ENCODE measurements at regions not wholly inside any gene's neighbourhood (a gene's known extent, or its start where the extent isn't known, plus 50 kb on each side); places are given as distances from the start of the nearest gene placed in this dataset.
"Not testable (repeated sequence)": the region's sequence is repeated elsewhere in the genome, so short reads cannot be mapped to it uniquely, and the experiment has no call there.

DNA sequence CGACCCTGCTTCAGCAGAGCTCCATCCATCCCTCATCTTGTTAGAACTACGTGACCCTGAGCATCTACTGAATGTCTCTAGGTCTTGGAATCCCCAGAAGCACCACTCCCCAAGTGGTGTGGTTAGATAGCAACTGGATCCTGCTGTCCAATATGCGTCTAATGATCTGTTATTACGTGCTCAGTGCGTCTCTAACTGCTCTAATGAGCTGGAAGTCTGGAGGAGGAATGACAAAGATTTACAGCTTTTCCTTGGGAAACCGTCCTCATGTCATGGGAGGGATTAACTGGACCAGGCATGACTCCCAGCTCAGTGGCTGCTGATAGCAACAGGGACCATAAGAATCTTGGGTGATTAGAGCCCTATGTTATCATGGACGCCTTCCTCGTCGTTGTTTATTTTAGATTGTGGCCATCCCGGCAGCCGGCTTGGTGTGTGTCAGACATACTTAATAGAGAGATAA is 150.9 kb downstream of the HS3ST3B1 start:
- in situ Hi-C loops (cut with MboI; ENCODE audit: low pct_unique_long_range_greater_than_20kb, low sequenced_read_pairs): no loop called here
- DNase-seq: no peak

DNA sequence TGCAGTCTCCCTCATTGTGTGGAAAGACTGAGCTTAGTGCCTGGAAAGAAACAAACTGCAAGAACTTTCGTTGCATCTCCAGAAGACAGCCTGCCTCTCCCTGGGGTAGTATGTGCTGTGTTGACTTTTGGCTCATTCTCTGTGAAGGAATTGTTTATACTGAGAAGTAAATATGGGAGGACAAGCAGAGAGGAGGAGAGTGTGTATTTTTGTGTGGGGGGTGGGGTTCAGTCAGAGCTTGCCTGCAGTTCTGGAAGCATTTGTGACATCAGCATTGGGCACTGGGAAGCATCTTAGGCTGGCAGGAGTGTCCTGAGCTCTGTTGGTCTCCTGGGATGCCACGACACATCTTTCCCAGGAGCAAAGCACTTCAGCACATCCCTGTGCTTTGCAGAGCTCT is 147.9 kb downstream of the HS3ST3B1 start:
- DNase-seq: no peak
- in situ Hi-C loops (cut with MboI; ENCODE audit: low pct_unique_long_range_greater_than_20kb, low sequenced_read_pairs): no loop called here

DNA sequence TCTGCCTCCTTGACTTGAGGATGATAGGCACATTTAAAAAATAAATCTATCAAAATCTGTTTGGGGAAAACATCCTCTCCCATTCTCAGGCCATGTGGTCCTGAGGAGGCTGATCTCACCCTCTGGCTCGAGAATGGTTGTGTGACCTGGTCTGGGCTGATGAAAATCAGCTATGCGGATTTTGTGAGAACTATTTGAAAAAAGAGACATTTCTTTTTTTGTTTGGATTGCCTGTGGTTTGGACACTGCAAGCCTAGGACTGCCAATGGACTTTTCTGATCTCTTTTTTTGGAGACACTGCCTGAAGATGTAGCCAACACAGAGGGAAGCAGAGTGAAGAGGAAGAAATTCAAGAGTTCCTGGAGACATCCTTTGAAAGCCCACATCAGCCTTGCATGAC is 145.9 kb downstream of the HS3ST3B1 start:
- DNase-seq: no peak
- in situ Hi-C loops (cut with MboI; ENCODE audit: low pct_unique_long_range_greater_than_20kb, low sequenced_read_pairs): no loop called here

DNA sequence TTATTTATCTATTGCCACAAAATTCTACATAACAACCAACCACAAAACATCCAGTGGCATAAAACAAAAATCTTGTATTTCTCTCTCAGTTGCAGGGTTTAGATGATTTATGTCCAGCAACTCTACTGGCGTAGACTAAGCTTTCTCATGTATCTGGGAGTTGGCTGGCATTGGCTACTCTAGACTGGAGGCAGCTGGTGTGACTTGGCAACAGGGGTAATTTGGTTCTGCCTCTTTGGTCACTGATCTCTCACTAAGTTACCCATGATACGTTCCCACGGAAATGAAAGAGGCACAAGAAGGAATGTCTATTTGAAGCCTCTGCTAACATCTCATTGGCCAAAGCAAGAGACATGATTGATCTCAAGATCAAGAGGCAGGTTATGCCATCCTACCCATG is 144.0 kb downstream of the HS3ST3B1 start:
- in situ Hi-C loops (cut with MboI; ENCODE audit: low pct_unique_long_range_greater_than_20kb, low sequenced_read_pairs): no loop called here
- DNase-seq: no peak

DNA sequence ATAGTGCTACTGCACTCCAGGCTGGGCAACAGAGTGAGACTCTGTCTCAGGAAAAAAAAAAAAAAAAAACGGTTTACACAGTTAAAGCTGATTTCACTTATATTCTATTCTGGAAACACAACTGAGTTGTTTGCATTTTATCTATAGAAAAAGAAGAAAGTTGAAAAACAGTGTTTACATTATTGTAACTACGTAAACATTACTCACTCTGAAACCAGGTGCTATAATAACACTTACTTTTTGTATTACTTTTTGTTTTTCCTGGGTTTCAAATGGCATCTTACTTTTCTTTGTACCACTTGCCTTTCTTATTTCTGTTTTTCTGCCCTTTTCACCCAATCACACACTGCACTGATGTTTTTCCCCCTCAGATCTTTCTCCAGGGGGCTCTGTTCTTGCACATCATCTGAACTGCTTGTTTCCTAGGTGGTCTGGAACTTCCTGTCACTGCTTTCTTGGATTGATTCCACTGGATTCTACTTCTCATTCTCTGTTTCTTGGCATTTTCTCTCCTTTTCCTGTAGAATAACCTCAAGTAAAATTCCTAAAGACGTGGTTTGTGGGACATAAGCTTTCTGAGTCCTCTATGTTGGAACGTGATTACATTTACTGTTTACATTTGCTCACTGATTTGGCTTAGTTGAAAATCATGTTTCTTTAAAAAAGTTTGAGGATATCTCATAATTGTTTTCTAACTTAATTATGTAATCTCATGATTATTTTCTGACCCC is 142.1 kb downstream of the HS3ST3B1 start:
- in situ Hi-C loops (cut with MboI; ENCODE audit: low pct_unique_long_range_greater_than_20kb, low sequenced_read_pairs): no loop called here
- DNase-seq: no peak

DNA sequence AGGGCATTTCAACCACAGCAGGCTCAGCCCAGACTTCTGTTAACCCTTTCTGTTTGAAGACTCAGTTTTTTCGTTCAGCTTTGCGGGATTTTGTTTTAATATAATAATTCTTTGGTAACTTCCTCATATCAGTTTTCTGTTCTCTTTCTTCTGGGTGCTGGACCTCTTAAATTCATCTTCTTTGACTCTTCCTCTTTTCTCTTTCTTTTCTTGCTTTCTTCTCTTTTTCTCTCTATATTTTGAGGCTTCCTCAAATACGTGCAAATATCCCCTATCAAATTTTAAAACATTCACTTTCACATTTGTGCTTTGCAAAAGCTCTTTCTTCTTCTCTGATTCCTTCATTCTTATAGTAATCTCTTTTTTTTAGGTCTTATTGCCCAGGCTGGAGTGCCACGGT is 136.3 kb downstream of the HS3ST3B1 start:
- in situ Hi-C loops (cut with MboI; ENCODE audit: low pct_unique_long_range_greater_than_20kb, low sequenced_read_pairs): no loop called here
- peak; percentile 16 for DNase-seq

DNA sequence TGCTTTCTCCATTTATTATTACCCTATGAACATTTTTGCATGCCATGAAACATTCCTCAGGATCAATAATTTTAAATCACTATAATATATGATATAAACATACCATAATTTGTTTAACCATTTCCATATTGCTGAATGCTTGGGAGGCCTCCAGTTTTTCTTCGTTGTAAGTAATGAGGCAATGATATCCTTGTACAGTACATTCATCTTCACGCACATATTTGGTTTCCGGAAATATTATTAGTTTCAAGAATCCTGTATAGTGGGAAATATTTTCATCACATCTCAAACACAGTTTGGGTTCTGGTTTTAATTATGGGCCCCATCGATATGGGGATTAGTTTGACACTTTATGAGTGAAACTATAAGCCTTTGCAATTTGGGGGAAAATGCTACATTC is 135.4 kb downstream of the HS3ST3B1 start:
- in situ Hi-C loops (cut with MboI; ENCODE audit: low pct_unique_long_range_greater_than_20kb, low sequenced_read_pairs): no loop called here

DNA sequence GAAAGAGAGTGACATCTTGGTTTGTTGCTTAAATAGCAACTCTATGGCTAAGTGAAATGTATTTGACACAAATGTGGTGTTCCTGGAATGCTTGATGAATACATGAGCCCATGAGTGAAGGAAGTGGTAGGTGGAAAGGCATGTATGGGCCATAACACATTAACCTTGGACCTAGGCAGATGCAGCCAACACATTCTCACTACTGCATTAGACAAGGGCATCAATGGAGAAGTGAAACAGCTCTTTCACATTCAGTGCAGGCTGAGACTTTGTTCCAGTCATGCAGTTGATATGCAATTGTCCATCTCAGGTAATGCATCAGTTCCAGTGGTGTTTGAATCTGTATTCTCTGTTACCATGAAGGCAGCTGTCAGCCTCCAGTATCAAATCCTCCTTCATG is 133.6 kb downstream of the HS3ST3B1 start:
- no peak for DNase-seq
- in situ Hi-C loops (cut with MboI; ENCODE audit: low pct_unique_long_range_greater_than_20kb, low sequenced_read_pairs): no loop called here

More for the DNA sequence above, 135.4 kb downstream of the HS3ST3B1 start:
- no peak for DNase-seq

DNA sequence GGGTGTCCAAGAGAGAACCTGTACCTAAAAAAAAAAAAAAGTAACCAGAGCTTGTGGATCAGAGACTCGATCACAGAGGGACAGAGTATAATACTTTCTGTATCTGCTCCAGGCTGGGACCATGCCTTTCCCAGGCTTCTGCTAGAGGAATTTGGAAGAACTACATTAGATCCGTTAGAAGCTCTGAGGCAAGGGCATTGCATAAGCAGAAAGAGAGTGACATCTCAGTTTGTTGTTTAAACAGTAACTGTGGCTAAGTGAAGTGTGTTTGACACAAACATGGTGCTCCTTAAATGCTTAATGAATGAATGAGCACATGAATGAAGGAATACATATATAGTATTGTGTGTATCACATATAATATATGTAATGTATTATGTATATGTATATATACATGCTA is 131.2 kb downstream of the HS3ST3B1 start:
- in situ Hi-C loops (cut with MboI; ENCODE audit: low pct_unique_long_range_greater_than_20kb, low sequenced_read_pairs): no loop called here
- no peak for DNase-seq

DNA sequence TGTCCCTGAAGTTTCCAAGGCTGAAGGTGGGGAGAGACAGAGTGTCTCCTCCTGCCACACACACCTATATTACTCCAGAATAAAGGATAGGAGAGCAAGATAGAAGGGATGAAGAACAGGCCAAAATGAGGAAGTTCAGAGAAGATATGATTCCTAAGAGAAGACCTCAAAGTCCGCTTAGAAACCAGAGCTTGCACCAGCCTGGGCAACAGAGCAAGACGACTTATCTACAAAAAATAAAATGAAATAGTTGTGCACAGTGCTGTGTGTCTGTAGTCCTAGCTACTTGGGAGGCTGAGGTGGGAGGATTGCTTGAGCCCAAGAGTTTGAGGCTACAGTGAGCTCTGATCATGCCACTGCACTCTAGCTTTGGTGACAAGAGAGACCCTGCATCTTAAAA is 128.2 kb downstream of the HS3ST3B1 start:
- in situ Hi-C loops (cut with MboI; ENCODE audit: low pct_unique_long_range_greater_than_20kb, low sequenced_read_pairs): no loop called here
- DNase-seq: peak; percentile 52

DNA sequence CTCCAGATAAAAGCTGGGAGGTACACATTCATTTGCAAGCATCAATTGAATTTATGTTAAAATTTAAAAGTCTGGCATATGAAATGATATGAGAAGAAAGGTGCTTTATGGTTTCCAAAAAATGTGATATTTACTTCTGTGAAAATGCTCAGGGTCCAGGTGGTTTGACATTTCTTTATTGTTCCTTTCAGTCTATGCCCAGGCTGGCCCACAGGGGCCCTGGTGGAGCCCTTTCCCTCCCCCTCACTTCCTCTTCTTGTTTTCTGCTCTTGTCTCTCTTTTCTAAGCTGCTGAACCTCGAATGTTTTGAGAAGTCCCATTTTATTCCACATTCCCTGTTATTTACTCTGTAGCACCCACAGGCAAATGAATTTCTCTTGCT is 127.8 kb downstream of the HS3ST3B1 start:
- in situ Hi-C loops (cut with MboI; ENCODE audit: low pct_unique_long_range_greater_than_20kb, low sequenced_read_pairs): no loop called here
- peak; percentile 81 for DNase-seq

DNA sequence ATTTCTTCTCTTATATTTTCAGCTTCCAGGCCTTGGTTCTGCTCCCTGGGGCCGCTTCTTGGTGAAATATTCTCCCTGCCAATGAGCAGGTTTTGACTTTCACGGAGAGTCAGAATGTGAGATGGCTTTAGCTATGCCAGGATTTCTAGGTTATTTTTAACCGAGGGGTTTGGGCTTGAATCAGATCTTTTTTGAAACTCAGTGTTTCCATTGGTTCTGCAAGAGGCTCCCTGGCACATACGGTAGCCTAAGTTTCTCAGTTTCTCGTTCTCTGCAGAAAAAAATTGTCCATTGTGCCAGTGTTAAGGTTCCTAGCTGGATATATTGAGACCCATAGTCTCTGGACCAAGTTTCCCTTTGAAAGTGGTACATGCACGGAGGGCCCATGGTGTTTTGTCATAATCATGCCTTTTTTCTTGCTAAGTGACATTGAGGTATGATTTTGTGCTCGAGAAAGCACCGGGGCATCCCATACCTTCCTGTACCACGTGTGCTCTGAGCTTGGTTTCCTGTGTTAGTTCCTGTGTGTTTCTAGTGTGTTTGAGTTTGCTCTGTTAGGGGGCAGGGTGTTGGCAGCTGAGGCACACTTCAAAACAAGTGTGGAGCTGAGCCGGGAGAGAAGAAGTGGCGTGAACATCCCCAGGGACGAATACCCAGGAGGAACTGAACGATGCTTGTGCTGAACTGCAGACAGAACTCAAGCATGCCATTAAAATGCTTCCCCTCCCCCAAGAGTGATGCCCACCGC is 127.2 kb downstream of the HS3ST3B1 start:
- in situ Hi-C loops (cut with MboI; ENCODE audit: low pct_unique_long_range_greater_than_20kb, low sequenced_read_pairs): no loop called here
- peak; percentile 68 for DNase-seq

DNA sequence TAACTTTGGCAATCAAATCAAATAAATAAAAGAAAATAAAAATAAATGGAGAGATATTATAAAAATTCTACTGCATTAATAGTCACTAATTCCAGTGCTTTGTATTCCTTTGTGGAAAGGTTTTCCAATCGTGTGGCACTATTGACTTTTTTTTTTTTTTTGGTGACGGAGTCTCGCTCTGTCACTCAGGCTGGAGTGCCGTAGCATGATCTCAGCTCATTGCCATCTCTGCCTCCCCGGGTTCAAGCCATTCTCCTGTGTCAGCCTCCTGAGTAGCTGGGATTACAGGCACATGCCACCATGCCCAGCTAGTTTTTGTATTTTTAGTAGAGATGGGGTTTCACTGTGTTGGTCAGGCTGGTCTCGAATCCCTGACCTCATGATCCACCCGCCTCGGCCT is 122.3 kb downstream of the HS3ST3B1 start:
- in situ Hi-C loops (cut with MboI; ENCODE audit: low pct_unique_long_range_greater_than_20kb, low sequenced_read_pairs); DNase-seq: not testable (repeated sequence)

DNA sequence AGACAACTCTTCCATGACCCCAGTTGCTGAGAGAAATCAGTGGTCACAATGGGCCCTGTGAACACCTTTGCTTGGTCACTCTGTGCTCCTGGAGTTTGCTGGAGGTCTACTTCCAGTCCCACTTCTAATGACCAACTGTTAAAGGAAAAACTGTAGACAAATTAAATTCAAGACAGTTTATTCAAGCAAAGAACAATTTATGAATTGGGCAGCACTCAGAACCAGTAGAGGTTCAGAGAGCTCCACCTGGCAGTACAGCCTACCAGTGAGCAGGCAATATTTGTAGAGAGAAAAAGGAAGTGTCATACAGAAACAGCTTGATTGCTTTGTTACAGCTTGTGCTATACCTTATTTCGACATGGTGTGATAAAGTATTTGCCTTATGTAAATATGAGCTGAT is 116.5 kb downstream of the HS3ST3B1 start:
- in situ Hi-C loops (cut with MboI; ENCODE audit: low pct_unique_long_range_greater_than_20kb, low sequenced_read_pairs): no loop called here
- DNase-seq: no peak

DNA sequence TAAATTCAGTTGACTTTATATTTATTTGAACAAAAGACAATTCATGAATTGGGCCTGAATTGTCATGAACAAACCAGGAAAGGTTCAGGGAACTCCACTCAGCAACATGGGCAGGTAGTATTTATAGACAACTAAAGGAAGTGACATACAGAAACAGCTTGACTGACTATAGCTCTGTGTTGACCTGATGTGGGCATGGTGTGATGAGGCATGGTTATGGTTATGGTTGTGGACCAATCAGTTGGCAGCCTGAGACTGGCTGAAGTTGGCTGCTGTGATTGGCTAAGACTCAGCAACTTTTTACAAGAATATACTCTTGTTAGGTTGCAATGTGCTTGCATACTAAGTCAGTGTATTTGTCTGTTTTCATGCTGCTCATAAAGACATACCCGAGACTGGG is 108.4 kb downstream of the HS3ST3B1 start:
- in situ Hi-C loops (cut with MboI; ENCODE audit: low pct_unique_long_range_greater_than_20kb, low sequenced_read_pairs): no loop called here
- no peak for DNase-seq

DNA sequence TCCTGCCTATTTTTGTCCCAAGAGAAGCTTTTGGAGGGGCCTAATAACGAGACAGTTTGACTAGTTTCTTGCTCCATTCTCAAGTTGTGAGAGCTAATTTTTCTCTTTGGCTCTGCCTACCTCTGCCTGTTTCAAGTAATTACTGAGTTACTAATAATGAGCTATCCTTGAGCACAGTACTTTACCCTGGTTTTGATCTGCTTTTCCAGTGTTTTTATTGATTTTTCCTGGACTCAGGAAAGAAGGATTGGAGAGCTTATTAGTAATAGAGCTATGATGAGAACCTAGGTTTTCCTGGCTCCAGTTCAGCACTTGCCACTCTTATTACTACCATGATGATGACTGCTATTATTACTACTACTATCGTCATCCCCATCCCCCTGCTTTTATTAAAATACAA is 106.7 kb downstream of the HS3ST3B1 start:
- no peak for DNase-seq
- in situ Hi-C loops (cut with MboI; ENCODE audit: low pct_unique_long_range_greater_than_20kb, low sequenced_read_pairs): no loop called here

DNA sequence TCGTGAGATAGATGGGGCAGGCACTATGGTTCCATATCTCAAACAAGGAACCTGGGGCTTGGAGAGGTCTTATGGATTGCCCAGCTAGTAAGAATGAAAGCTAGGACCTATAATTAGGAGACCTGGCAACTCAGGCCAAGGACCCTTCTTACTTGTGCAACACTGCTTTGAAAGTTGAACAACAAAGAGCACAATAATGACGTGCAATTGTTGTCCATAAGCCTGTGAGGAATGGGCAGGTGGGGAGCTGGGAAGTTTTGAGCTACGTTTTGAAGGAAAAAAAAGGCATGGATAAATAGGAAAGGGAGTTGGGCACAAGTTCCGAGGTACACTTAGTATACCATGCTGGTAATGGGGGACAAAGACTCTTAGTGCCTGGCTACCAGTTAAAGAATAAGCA is 104.3 kb downstream of the HS3ST3B1 start:
- no peak for DNase-seq
- in situ Hi-C loops (cut with MboI; ENCODE audit: low pct_unique_long_range_greater_than_20kb, low sequenced_read_pairs): no loop called here

Measured in KBM-7 (cell line).